Activated T-helper 1 cell treated with anti-CD3 and anti-CD28 coated beads, Interleukin-12 subunit alpha, Interleukin-12 subunit beta, Interleukin-2, Interleukin-4 antibody, amounts not matched to agents 30 ng/mL and 10 ng/mL and 1 ng/mL, durations not matched to agents 14 hours and 24 hours and 36 hours (primary cell): ENCODE measurements at regions not wholly inside any gene's neighbourhood (a gene's known extent, or its start where the extent isn't known, plus 50 kb on each side); places are given as distances from the start of the nearest gene placed in this dataset.
"Not testable (repeated sequence)": the region's sequence is repeated elsewhere in the genome, so short reads cannot be mapped to it uniquely, and the experiment has no call there.

Source experiments
- DNase-seq: peaks from one replicate; pipeline ENCODE4 v3.0.0; 2021; ENCODE audit warnings: low spot score
- H3K27ac Mint-ChIP-seq: one replicate; pipeline ENCODE4 v1.8.0; 2021; ENCODE audit warnings: mild to moderate bottlenecking, mixed read lengths
- H3K27me3 Mint-ChIP-seq: one replicate; pipeline ENCODE4 v1.8.0; 2022; ENCODE audit warnings: mild to moderate bottlenecking, moderate library complexity, mixed read lengths; ENCODE audit not compliant: insufficient read depth
- H3K36me3 Mint-ChIP-seq: one replicate; pipeline ENCODE4 v1.8.0; 2021; ENCODE audit warnings: low read depth, mixed read lengths
- H3K4me1 Mint-ChIP-seq: one replicate; pipeline ENCODE4 v1.8.0; 2021; ENCODE audit warnings: low read depth, mixed read lengths
- H3K4me3 Mint-ChIP-seq: one replicate; pipeline ENCODE4 v1.8.0; 2021; ENCODE audit warnings: mild to moderate bottlenecking, moderate library complexity, mixed read lengths
- H3K9me3 Mint-ChIP-seq: one replicate; pipeline ENCODE4 v1.8.0; 2021; ENCODE audit warnings: mixed read lengths
- intact Hi-C: fragments of 100-400 bp; cut with micrococcal nuclease; formaldehyde crosslinking; loops from one replicate; pipeline ENCODE4 v1.15.1; 2024

GRCh38 chr12:72989458-72989947, 717.3 kb downstream of the TRHDE start:
- H3K9me3 Mint-ChIP-seq = peaks cover 3% of the 10 kb centered on the region

GRCh38 chr12:72995029-72995428, 722.9 kb downstream of the TRHDE start:
- H3K36me3 Mint-ChIP-seq, H3K4me3 Mint-ChIP-seq, H3K27ac Mint-ChIP-seq, intact Hi-C loops, H3K27me3 Mint-ChIP-seq, H3K4me1 Mint-ChIP-seq, H3K9me3 Mint-ChIP-seq, DNase-seq: not testable (repeated sequence)

More at GRCh38 chr12:72989458-72989947, 717.3 kb downstream of the TRHDE start:
- H3K4me1 Mint-ChIP-seq = no peaks in the 10 kb centered on the region
- no peak for DNase-seq
- no peaks in the 10 kb centered on the region for H3K27me3 Mint-ChIP-seq
- no peak overlapping the region for H3K4me3 Mint-ChIP-seq
- H3K27ac Mint-ChIP-seq = no peak overlapping the region
- H3K36me3 Mint-ChIP-seq = no peaks in the 10 kb centered on the region
- intact Hi-C loops = no loop called here

DNA sequence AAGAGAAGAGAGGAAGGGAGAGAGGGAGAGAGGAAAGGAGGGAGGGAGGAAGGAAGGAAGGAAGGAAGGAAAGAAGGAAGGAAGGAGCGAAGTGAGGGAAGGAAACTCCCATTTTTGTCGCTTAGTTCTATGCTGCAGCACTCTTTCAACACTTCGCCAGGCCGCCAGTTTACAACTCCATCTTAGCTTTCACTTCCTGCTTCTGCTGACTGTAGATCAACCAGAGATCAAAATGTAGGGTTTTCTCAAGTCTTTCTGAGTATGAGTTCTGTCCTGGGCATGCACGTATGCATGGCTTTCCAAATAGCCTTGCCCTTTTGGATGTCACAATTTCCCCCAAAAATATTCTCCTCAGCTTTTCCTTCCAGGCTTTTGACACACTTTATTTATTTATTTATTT, 723.4 kb downstream of the TRHDE start:
- no peaks in the 10 kb centered on the region for H3K36me3 Mint-ChIP-seq
- H3K27ac Mint-ChIP-seq = no peak overlapping the region
- H3K4me1 Mint-ChIP-seq = no peaks in the 10 kb centered on the region
- no peaks in the 10 kb centered on the region for H3K27me3 Mint-ChIP-seq
- H3K4me3 Mint-ChIP-seq = no peak overlapping the region
- DNase-seq = no peak
- intact Hi-C loops = no loop called here
- H3K9me3 Mint-ChIP-seq = peaks cover 2% of the 10 kb centered on the region

- not testable (repeated sequence) for H3K4me1 Mint-ChIP-seq, H3K36me3 Mint-ChIP-seq
These were observed 729.6 kb downstream of the TRHDE start for GRCh38 chr12:73001806-73002205.

DNA sequence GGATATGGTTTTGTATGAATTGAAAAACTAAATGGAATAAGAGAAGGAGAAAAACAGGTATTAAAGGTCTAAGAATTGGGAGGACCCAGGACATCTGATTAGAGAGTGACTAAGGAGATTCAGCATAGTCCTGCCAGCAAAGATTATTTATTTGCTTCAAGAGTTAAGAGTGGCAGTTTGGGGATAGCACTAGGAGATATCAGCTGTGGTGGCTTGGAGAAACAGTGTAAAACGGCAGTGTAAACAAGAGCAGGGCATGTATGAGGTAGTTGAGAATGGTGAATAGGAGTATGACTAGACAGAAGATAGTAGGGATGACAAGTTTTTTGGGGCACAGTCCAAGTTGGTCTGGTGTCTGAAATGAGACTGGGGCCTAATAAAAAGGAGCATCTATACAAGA, 730.3 kb downstream of the TRHDE start:
- H3K36me3 Mint-ChIP-seq, H3K4me3 Mint-ChIP-seq, H3K4me1 Mint-ChIP-seq, H3K27ac Mint-ChIP-seq, intact Hi-C loops, H3K27me3 Mint-ChIP-seq, H3K9me3 Mint-ChIP-seq, DNase-seq: not testable (repeated sequence)

More at GRCh38 chr12:73001806-73002205, 729.6 kb downstream of the TRHDE start:
- H3K4me3 Mint-ChIP-seq, H3K9me3 Mint-ChIP-seq, DNase-seq, intact Hi-C loops, H3K27ac Mint-ChIP-seq, H3K27me3 Mint-ChIP-seq: not testable (repeated sequence)

DNA sequence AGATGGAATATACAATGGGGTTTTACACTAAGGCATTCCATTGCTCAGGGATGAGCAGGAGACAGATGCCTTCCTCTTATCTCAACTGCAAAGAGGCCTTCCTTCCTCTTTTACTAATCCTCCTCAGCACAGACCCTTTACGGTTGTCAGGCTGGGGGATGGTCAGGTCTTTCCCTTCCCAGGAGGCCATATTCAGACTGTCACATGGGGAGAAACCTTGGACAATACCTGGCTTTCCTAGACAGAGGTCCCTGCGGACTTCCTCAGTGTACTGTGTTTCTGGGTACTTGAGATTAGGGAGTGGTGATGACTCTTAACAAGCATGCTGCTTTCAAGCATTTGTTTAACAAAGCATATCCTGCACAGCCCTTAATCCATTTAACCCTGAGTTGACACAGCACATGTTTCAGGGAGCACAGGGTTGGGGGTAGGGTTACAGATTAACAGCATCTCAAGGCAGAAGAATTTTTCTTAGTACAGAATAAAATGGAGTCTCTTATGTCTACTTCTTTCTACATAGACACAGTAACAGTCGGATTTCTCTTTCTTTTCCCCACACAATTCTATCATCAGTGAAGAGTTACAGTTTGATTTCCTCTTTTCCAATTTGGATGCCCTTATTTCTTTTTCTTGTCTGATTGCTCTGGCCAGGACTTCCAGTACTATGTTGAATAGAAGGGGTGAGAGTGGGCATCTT, 737.1 kb downstream of the TRHDE start:
- H3K36me3 Mint-ChIP-seq, H3K4me1 Mint-ChIP-seq, H3K27me3 Mint-ChIP-seq, intact Hi-C loops, H3K4me3 Mint-ChIP-seq, H3K27ac Mint-ChIP-seq, DNase-seq: not testable (repeated sequence)
- H3K9me3 Mint-ChIP-seq = peaks cover 15% of the 10 kb centered on the region

DNA sequence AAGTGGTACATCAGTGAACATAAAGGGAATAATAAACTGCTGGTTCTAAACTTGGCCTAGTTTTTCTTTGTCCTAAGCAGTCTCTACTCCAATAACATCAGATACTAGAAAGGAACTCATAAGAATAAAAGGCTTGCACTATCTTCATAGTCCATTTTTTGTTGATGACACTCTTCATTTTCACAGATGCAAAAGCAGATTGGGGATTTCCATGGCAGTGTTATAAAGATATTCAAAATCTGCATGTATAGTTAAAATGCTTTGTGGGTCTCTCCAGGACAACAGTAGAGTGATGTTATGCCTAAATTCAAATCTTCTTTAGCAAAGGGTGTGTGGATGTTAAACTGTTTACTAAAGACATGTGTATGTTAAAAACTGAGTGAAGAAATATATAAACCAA, 745.8 kb downstream of the TRHDE start:
- intact Hi-C loops = no loop called here
- Mint-ChIP-seq H3K27me3 (no peaks in the 10 kb centered on the region), H3K4me3 (no peak overlapping the region), H3K36me3 (no peaks in the 10 kb centered on the region), H3K27ac (no peak overlapping the region), H3K9me3 (peaks cover 3% of the 10 kb centered on the region), H3K4me1 (no peaks in the 10 kb centered on the region)
- no peak for DNase-seq

DNA sequence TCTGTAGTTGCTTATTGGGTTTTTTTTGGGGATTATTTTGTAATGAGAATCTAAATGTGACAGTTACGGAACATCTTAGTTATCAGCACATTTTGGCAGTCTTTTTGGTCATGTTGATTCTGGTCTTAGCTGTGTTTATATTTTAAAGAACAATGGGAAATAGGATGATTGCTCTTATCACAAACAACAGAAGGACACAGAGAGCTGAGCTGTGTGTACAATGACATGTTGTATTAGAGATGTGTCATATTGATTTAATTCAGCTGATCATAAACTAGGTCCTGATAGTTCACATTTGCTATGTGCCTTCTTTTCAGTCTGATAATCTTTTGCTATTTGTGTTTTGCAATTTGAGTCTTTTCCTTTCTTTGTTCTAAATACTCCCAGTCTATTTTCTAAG, 781.7 kb downstream of the TRHDE start:
- Mint-ChIP-seq H3K9me3 (peaks cover 8% of the 10 kb centered on the region), H3K27ac (no peak overlapping the region), H3K36me3 (no peaks in the 10 kb centered on the region), H3K27me3 (no peaks in the 10 kb centered on the region), H3K4me3 (no peak overlapping the region), H3K4me1 (no peaks in the 10 kb centered on the region)
- no peak for DNase-seq
- intact Hi-C loops = no loop called here

DNA sequence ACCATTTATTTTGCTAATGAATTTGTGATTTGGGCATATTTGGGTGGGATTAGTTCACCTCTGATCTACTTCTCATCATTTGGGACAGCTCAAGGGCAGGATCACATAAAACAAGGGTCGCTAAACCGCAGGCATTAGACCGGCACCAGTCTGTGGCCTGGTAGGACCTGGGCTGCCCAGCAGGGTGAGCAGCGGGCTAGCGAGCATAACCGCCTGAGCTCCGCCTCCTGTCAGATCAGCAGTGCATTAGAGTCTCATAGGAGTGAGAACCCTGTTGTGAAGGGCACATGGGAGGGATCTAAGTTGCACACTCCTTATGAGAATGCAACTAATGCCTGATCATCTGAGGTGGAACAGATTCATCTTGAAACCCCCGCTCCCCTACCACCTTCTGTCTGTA, 785.3 kb downstream of the TRHDE start:
- no peaks in the 10 kb centered on the region for H3K4me1 Mint-ChIP-seq
- H3K4me3 Mint-ChIP-seq = no peak overlapping the region
- H3K36me3 Mint-ChIP-seq = no peaks in the 10 kb centered on the region
- intact Hi-C loops = no loop called here
- peaks cover 12% of the 10 kb centered on the region for H3K9me3 Mint-ChIP-seq
- DNase-seq = no peak
- no peaks in the 10 kb centered on the region for H3K27me3 Mint-ChIP-seq
- no peak overlapping the region for H3K27ac Mint-ChIP-seq

GRCh38 chr12:73065913-73066312, 793.7 kb downstream of the TRHDE start:
- H3K36me3 Mint-ChIP-seq = no peaks in the 10 kb centered on the region
- no peaks in the 10 kb centered on the region for H3K9me3 Mint-ChIP-seq

GRCh38 chr12:73067616-73068015, 795.4 kb downstream of the TRHDE start:
- H3K4me1 Mint-ChIP-seq = no peaks in the 10 kb centered on the region
- H3K4me3 Mint-ChIP-seq = no peak overlapping the region
- H3K27me3 Mint-ChIP-seq = no peaks in the 10 kb centered on the region
- H3K36me3 Mint-ChIP-seq = no peaks in the 10 kb centered on the region
- intact Hi-C loops = no loop called here
- no peaks in the 10 kb centered on the region for H3K9me3 Mint-ChIP-seq
- H3K27ac Mint-ChIP-seq = no peak overlapping the region
- no peak for DNase-seq

More at GRCh38 chr12:73065913-73066312, 793.7 kb downstream of the TRHDE start:
- DNase-seq = no peak
- H3K4me1 Mint-ChIP-seq = no peaks in the 10 kb centered on the region
- H3K4me3 Mint-ChIP-seq = no peak overlapping the region
- no peak overlapping the region for H3K27ac Mint-ChIP-seq
- intact Hi-C loops = no loop called here
- no peaks in the 10 kb centered on the region for H3K27me3 Mint-ChIP-seq

GRCh38 chr12:73072214-73072613, 800.0 kb downstream of the TRHDE start:
- Mint-ChIP-seq H3K9me3 (no peaks in the 10 kb centered on the region), H3K4me3 (no peak overlapping the region), H3K27me3 (no peaks in the 10 kb centered on the region), H3K36me3 (no peaks in the 10 kb centered on the region), H3K4me1 (no peaks in the 10 kb centered on the region), H3K27ac (no peak overlapping the region)
- intact Hi-C loops = no loop called here
- DNase-seq = no peak

- no peak overlapping the region for H3K4me3 Mint-ChIP-seq
- no peaks in the 10 kb centered on the region for H3K36me3 Mint-ChIP-seq
- no peaks in the 10 kb centered on the region for H3K4me1 Mint-ChIP-seq
- DNase-seq = no peak
- H3K27me3 Mint-ChIP-seq = no peaks in the 10 kb centered on the region
- no peaks in the 10 kb centered on the region for H3K9me3 Mint-ChIP-seq
- no peak overlapping the region for H3K27ac Mint-ChIP-seq
- intact Hi-C loops = no loop called here
These were observed 804.6 kb downstream of the TRHDE start for GRCh38 chr12:73076760-73077159.

DNA sequence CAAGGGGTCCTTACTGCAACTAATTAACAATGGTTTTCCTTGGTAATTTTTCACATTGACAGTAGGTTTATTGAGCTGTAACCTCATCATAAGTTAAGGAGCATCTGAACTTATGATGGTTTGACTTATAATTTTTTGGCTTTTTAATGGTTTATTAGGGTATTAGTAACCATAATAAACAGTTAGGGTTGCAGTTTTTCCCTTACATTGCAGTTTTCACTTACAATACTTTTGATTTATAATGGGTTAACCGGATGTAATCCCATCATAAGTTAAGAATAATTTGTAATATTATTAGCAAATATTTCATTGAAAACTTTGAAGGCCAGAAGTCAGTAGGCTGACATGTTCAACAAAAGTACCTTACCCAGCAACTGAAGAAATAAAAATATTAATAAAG, 811.6 kb downstream of the TRHDE start:
- H3K27me3 Mint-ChIP-seq = no peaks in the 10 kb centered on the region
- H3K4me1 Mint-ChIP-seq = no peaks in the 10 kb centered on the region
- no peak for DNase-seq
- no peaks in the 10 kb centered on the region for H3K36me3 Mint-ChIP-seq
- no peak overlapping the region for H3K4me3 Mint-ChIP-seq
- intact Hi-C loops = no loop called here
- H3K9me3 Mint-ChIP-seq = peaks cover 12% of the 10 kb centered on the region
- H3K27ac Mint-ChIP-seq = no peak overlapping the region
